GM21390 (cell line): ENCODE measurements at regions not wholly inside any gene's neighbourhood (a gene's known extent, or its start where the extent isn't known, plus 50 kb on each side); places are given as distances from the start of the nearest gene placed in this dataset.
"Not testable (repeated sequence)": the region's sequence is repeated elsewhere in the genome, so short reads cannot be mapped to it uniquely, and the experiment has no call there.

Experiments used
- ATAC-seq: cut with Tn5 transposase; IDR thresholded peaks from one replicate; pipeline ENCODE4 v1.9.1; 2021; ENCODE audit not compliant: unreplicated experiment

- ATAC-seq = not testable (repeated sequence)
Measured at GRCh38 chr16:31581065-31581464, 53.4 kb downstream of the AHSP start.

GRCh38 chr16:31601737-31602384 is 74.2 kb downstream of the AHSP start:
- ATAC-seq = not testable (repeated sequence)

DNA sequence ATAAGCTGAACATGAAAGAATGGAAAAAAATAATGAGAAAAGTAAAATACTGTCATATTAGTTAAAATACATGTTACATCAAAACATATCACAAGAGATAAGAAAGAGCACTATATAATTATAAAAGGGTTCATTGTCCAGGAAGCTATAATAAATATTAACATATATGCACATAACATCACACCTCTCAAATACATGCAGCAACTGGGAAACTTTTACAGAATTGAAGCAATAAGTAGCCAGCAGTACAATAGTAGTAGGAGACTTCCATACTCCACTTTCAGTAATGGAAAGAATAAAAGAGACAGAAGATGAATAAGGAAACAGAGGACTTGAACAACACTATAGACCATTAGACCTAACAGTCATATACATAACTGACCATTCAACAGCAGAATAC is 90.4 kb downstream of the AHSP start:
- no peak for ATAC-seq

- no peak for ATAC-seq
Measured at GRCh38 chr16:31636433-31636832, 108.7 kb downstream of the AHSP start.

DNA sequence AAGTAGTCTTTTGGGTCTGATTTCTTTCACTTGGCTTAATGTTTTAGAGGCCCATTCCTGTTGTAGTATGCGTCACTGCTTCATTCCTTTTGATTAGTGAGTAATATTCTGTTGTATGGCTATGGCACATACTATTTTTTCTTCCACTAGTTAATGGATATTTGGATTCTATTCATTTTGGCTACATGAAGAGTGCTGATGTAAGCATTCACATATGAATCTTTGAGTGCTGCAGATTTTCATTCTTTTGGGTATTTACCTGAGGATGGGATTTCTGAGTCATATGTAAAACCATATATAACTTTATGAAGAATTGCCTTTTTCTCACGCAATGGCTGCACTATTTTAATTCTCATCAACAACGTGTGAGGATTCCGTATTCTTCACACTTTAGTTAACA is 113.6 kb downstream of the AHSP start:
- no peak for ATAC-seq

GRCh38 chr16:31655674-31656073 is 128.0 kb downstream of the AHSP start:
- ATAC-seq = not testable (repeated sequence)

- ATAC-seq = no peak
Measured at GRCh38 chr16:31664683-31665482, 137.2 kb downstream of the AHSP start.

GRCh38 chr16:31674686-31675085 is 147.0 kb downstream of the AHSP start:
- ATAC-seq = no peak

DNA sequence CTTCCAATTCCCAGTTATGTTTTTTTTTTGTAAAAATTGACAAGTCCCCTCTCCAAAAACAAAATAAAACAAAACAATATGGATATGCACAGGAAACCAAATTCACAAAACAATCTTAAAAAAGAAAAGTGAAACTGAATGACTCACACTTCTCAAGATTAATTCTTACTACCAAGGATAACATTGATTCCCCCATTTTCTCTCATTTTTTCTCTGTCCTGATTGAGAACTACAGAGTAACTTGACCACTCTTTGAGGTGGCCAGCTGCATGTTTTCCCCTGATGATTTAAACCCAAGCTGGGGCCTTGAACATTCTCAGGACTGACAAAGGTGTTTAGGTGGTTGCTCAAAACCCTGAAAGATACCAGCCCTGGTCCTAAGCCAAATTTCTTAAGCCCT is 149.0 kb downstream of the AHSP start:
- no peak for ATAC-seq

DNA sequence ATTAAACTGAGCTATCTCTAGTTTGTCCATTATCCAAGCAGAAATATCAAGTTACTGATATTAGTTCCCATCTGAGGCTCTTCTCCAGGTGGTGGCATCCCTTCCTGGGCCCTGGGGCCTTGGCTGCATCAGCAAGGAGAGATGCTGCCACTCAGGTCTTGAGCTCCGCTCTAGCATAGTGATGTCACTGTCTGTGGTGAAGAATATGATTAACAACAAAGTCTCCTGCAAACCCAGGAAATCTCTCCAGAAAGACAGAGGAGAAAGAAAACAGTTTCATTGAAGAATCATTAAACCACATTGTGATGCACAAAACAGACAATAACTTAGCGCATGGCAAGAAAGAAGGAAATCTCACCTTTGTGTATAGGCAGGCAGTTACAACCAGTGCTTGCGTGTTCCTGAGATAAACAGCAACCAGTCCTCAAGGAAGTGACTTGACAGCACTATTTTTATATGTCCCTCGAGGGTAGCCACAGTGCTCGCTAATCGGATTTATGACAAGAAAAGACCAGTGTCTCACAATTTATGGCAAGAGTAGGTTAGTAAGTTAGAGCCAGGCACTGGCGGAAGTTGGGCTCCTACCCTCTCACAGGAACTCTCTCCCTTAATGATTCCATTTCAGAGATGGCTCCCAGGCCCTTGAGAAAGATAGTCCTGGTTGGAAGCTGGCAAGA is 151.1 kb downstream of the AHSP start:
- ATAC-seq = no peak

- not testable (repeated sequence) for ATAC-seq
Measured at GRCh38 chr16:31689331-31689730, 161.6 kb downstream of the AHSP start.

DNA sequence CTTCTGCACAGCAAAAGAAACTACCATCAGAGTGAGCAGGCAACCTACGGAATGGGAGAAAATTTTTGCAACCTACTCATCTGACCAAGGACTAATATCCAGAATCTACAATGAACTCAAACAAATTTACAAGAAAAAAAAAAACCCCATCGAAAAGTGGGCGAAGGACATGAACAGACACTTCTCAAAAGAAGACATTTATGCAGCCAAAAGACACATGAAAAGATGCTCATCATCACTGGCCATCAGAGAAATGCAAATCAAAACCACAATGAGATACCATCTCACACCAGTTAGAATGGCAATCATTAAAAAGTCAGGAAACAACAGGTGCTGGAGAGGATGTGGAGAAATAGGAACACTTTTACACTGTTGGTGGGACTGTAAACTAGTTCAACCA is 164.6 kb downstream of the AHSP start:
- not testable (repeated sequence) for ATAC-seq

- no peak for ATAC-seq
Measured at GRCh38 chr16:31693733-31694132, 166.0 kb downstream of the AHSP start.

DNA sequence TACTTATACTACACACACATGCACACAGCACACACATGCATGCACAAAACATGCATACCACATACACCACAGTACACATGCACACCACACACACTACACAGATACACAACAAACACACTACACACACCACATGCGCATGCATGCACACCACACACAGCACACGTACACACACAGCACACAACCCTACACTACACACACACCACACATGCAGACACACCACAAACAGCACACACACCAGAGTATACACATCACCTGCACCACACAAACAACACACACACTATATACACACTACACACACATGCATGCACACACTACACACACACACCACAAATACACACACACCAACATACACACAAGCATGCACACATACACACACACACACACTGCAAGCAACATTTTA is 166.8 kb downstream of the AHSP start:
- ATAC-seq = no peak

DNA sequence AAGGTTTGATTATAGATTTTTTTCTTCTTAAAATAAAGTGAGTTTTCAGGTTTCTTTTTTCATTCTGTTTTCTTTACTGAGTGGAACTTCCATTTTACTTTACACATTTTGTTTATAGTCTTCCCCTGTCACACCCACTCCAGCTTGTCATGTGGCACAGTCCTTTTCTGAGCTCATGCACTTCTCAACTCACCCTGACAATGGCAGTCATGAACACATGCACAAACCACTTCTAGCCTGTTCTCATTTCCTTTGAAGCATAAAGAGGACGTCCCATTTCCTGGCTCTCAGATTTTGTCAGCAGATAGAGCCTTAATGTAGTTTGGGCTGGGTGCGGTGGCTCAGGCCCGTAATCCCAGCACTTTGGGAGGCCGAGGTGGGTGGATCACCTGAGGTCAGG is 168.0 kb downstream of the AHSP start:
- no peak for ATAC-seq

DNA sequence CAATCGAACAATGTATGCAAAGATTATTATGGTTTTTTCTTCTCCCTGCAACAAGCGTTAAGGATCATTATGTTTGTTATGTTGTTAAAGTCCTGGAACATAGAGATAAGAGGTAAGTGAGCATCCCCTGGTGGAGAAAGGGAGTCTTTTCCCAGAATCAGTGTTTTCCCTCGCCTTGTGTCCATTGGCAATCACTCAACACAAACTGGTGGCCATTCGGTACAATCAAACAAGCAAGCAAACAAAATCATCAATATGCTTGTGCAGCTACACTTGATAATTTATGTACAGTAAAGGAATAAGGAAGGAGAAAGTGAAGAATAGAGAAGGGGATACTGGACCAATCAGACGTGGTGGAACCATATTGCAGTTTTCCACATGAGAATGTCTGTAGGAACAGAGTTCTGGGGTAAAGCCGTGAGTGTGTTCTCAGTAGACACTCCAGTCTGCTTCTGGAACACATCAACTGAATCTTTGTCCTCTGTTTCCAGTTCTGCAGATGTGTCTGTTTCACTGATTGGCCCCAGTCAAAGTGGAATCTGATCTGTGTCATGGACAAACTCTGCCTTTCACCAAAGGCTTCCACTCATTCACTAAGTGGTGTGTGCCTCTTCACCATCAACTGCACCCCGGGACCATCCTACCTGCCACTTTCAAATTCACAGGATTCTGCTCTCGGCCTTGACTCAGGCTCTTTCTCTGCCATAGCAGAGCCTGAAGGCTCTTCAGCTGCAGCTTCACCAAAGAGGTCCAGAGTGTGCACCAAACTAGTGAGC is 169.5 kb downstream of the AHSP start:
- ATAC-seq = no peak

GRCh38 chr16:31697744-31698125 is 170.0 kb downstream of the AHSP start:
- ATAC-seq = no peak

GRCh38 chr16:31698901-31699300 is 171.2 kb downstream of the AHSP start:
- ATAC-seq = no peak

DNA sequence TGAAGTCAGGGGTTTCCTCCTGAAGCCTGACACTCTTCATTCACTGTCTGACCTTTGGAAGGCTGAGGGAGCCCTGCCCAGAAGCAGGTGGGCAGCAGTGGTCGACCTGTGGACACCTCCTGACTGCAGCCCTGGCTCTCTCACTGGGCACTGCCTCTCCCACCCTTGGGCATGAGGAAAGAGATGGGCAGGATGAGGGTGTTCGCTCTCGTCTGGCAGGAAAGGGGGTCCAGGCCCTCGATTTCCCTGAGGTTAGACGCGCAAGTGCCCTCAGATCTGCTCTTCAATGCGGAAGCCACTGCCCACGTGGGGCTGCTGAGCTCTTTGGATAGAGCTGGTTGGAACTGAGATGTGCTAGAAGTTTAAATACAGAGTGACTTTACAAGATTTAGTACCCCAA is 171.9 kb downstream of the AHSP start:
- no peak for ATAC-seq

GRCh38 chr16:31700200-31700529 is 172.5 kb downstream of the AHSP start:
- ATAC-seq = no peak
